GM19452 (cell line): ENCODE measurements at regions not wholly inside any gene's neighbourhood (a gene's known extent, or its start where the extent isn't known, plus 50 kb on each side); places are given as distances from the start of the nearest gene placed in this dataset.
"Not testable (repeated sequence)": the region's sequence is repeated elsewhere in the genome, so short reads cannot be mapped to it uniquely, and the experiment has no call there.

Experiments
- ATAC-seq: cut with Tn5 transposase; IDR thresholded peaks from one replicate; pipeline ENCODE4 v1.9.1; 2021; ENCODE audit not compliant: unreplicated experiment

- not testable (repeated sequence) for ATAC-seq
Measured at GRCh38 chr1:194858811-194859480, 1672.5 kb upstream of the B3GALT2 start.

GRCh38 chr1:194857413-194857812 is 1671.0 kb upstream of the B3GALT2 start:
- ATAC-seq: no peak

GRCh38 chr1:194848846-194849245 is 1662.4 kb upstream of the B3GALT2 start:
- ATAC-seq: no peak

- peak; percentile 92 for ATAC-seq
Measured at GRCh38 chr1:194846488-194846887, 1660.1 kb upstream of the B3GALT2 start.

- no peak for ATAC-seq
Measured at GRCh38 chr1:194843077-194843476, 1656.7 kb upstream of the B3GALT2 start.

- no peak for ATAC-seq
Measured at GRCh38 chr1:194833111-194833510, 1646.7 kb upstream of the B3GALT2 start.

- ATAC-seq: not testable (repeated sequence)
Measured at GRCh38 chr1:194831595-194831994, 1645.2 kb upstream of the B3GALT2 start.

GRCh38 chr1:194830387-194830786 is 1644.0 kb upstream of the B3GALT2 start:
- ATAC-seq: peak; percentile 85

- ATAC-seq: no peak
Measured at GRCh38 chr1:194829492-194829891, 1643.1 kb upstream of the B3GALT2 start.

GRCh38 chr1:194825382-194825781 is 1639.0 kb upstream of the B3GALT2 start:
- no peak for ATAC-seq

- ATAC-seq: no peak
Measured at GRCh38 chr1:194821091-194821490, 1634.7 kb upstream of the B3GALT2 start.

- ATAC-seq: no peak
Measured at GRCh38 chr1:194818674-194819073, 1632.3 kb upstream of the B3GALT2 start.

GRCh38 chr1:194816859-194817258 is 1630.4 kb upstream of the B3GALT2 start:
- ATAC-seq: no peak

- no peak for ATAC-seq
Measured at GRCh38 chr1:194813096-194813495, 1626.7 kb upstream of the B3GALT2 start.

- no peak for ATAC-seq
Measured at GRCh38 chr1:194809665-194810064, 1623.3 kb upstream of the B3GALT2 start.

GRCh38 chr1:194809215-194809614 is 1622.8 kb upstream of the B3GALT2 start:
- no peak for ATAC-seq

- no peak for ATAC-seq
Measured at GRCh38 chr1:194807530-194808220, 1621.3 kb upstream of the B3GALT2 start.

- ATAC-seq: no peak
Measured at GRCh38 chr1:194802572-194802971, 1616.2 kb upstream of the B3GALT2 start.

GRCh38 chr1:194795917-194796593 is 1609.6 kb upstream of the B3GALT2 start:
- ATAC-seq: peak; percentile 61

- ATAC-seq: no peak
Measured at GRCh38 chr1:194787001-194787400, 1600.6 kb upstream of the B3GALT2 start.

GRCh38 chr1:194786027-194786426 is 1599.6 kb upstream of the B3GALT2 start:
- no peak for ATAC-seq

GRCh38 chr1:194776657-194777056 is 1590.2 kb upstream of the B3GALT2 start:
- no peak for ATAC-seq
